GM23338 (cell line): ENCODE measurements at regions not wholly inside any gene's neighbourhood (a gene's known extent, or its start where the extent isn't known, plus 50 kb on each side); places are given as distances from the start of the nearest gene placed in this dataset.

Experiments
- CREB1 ChIP-seq: fragments of 250-450 bp; sonication (Bioruptor Pico); IDR thresholded peaks from 2 replicates; pipeline ENCODE4 v1.5.0; 2020; ENCODE audit warnings: low read depth, mild to moderate bottlenecking, moderate library complexity
- EZH2 ChIP-seq: fragments of 200-600 bp; sonication (generic); IDR thresholded peaks from one replicate; pipeline ENCODE4 v1.8.0; 2017; ENCODE audit warnings: antibody characterized with exemption, mild to moderate bottlenecking, low read depth; ENCODE audit not compliant: unreplicated experiment
- EZH2phosphoT487 ChIP-seq: fragments of 200-600 bp; sonication (generic); IDR thresholded peaks from one replicate; pipeline ENCODE4 v1.8.1; 2018; ENCODE audit warnings: antibody characterized with exemption; ENCODE audit not compliant: unreplicated experiment
- JUNB ChIP-seq: IDR thresholded peaks from one replicate; pipeline ENCODE4 v1.6.1; 2016; ENCODE audit warnings: antibody characterized with exemption; ENCODE audit not compliant: unreplicated experiment
- NANOG ChIP-seq: IDR thresholded peaks from 2 replicates; pipeline ENCODE4 v1.6.1; 2016; ENCODE audit warnings: antibody characterized with exemption, borderline replicate concordance
- POLR2AphosphoS5 ChIP-seq: IDR thresholded peaks from 2 replicates; pipeline ENCODE4 v1.6.1; 2016; ENCODE audit warnings: antibody characterized with exemption, low read depth
- STAT1 ChIP-seq: IDR thresholded peaks from one replicate; pipeline ENCODE4 v1.6.1; 2016; ENCODE audit warnings: antibody characterized with exemption; ENCODE audit not compliant: unreplicated experiment
- TF ChIP-seq, protein P1 (sequence below), 2 experiments: fragments of 200-600 bp in 1 of 2; sonication (generic) in 1 of 2; conservative IDR thresholded peaks; 2 replicates each; pipeline versions ENCODE4 v1.5.1 to v1.6.1; 2016 to 2017; ENCODE audit warnings: antibody characterized with exemption in 2 of 2, low read depth in 2 of 2, mild to moderate bottlenecking in 2 of 2, moderate library complexity in 1 of 2
- TF ChIP-seq, protein P2 (sequence below): fragments of 250-450 bp; sonication (Bioruptor Pico); IDR thresholded peaks from 2 replicates; pipeline ENCODE4 v1.5.0; 2020; ENCODE audit warnings: mild to moderate bottlenecking, moderate library complexity
- TF ChIP-seq, protein P3 (sequence below): IDR thresholded peaks from one replicate; pipeline ENCODE4 v1.6.1; 2018; ENCODE audit warnings: antibody characterized with exemption; ENCODE audit not compliant: unreplicated experiment
- TF ChIP-seq, protein P4 (sequence below): IDR thresholded peaks from 2 replicates; pipeline ENCODE4 v1.6.1; 2016; ENCODE audit warnings: antibody characterized with exemption

DNA sequence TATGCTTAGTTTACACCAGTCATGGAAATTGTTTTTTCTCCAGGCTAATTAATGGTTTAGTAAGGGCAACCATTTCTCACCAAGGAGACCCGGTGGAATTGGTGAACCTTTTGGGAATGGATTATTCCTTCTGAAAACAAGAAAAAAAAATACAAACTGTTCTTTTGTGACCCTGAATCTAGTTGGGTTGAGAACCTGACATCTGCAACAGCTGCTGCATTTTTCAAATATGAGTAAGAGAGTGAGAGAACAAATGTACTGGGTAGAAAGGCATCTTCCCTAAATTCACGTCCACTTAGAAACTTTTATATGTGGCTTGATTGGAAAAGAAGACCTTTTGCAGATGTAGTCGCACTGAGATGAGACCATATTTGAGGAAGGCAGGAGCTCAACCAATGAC is 553.4 kb upstream of the EPHA7 start:
- TF ChIP-seq POLR2AphosphoS5 = no peak
- TF ChIP-seq, protein P1, sequence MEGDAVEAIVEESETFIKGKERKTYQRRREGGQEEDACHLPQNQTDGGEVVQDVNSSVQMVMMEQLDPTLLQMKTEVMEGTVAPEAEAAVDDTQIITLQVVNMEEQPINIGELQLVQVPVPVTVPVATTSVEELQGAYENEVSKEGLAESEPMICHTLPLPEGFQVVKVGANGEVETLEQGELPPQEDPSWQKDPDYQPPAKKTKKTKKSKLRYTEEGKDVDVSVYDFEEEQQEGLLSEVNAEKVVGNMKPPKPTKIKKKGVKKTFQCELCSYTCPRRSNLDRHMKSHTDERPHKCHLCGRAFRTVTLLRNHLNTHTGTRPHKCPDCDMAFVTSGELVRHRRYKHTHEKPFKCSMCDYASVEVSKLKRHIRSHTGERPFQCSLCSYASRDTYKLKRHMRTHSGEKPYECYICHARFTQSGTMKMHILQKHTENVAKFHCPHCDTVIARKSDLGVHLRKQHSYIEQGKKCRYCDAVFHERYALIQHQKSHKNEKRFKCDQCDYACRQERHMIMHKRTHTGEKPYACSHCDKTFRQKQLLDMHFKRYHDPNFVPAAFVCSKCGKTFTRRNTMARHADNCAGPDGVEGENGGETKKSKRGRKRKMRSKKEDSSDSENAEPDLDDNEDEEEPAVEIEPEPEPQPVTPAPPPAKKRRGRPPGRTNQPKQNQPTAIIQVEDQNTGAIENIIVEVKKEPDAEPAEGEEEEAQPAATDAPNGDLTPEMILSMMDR (conservative IDR thresholded peaks at IDR 0.05; ENCODE audit: low read depth in 2 of 2) = no peak
- no peak for TF ChIP-seq EZH2
- no peak for TF ChIP-seq JUNB
- TF ChIP-seq, protein P2, sequence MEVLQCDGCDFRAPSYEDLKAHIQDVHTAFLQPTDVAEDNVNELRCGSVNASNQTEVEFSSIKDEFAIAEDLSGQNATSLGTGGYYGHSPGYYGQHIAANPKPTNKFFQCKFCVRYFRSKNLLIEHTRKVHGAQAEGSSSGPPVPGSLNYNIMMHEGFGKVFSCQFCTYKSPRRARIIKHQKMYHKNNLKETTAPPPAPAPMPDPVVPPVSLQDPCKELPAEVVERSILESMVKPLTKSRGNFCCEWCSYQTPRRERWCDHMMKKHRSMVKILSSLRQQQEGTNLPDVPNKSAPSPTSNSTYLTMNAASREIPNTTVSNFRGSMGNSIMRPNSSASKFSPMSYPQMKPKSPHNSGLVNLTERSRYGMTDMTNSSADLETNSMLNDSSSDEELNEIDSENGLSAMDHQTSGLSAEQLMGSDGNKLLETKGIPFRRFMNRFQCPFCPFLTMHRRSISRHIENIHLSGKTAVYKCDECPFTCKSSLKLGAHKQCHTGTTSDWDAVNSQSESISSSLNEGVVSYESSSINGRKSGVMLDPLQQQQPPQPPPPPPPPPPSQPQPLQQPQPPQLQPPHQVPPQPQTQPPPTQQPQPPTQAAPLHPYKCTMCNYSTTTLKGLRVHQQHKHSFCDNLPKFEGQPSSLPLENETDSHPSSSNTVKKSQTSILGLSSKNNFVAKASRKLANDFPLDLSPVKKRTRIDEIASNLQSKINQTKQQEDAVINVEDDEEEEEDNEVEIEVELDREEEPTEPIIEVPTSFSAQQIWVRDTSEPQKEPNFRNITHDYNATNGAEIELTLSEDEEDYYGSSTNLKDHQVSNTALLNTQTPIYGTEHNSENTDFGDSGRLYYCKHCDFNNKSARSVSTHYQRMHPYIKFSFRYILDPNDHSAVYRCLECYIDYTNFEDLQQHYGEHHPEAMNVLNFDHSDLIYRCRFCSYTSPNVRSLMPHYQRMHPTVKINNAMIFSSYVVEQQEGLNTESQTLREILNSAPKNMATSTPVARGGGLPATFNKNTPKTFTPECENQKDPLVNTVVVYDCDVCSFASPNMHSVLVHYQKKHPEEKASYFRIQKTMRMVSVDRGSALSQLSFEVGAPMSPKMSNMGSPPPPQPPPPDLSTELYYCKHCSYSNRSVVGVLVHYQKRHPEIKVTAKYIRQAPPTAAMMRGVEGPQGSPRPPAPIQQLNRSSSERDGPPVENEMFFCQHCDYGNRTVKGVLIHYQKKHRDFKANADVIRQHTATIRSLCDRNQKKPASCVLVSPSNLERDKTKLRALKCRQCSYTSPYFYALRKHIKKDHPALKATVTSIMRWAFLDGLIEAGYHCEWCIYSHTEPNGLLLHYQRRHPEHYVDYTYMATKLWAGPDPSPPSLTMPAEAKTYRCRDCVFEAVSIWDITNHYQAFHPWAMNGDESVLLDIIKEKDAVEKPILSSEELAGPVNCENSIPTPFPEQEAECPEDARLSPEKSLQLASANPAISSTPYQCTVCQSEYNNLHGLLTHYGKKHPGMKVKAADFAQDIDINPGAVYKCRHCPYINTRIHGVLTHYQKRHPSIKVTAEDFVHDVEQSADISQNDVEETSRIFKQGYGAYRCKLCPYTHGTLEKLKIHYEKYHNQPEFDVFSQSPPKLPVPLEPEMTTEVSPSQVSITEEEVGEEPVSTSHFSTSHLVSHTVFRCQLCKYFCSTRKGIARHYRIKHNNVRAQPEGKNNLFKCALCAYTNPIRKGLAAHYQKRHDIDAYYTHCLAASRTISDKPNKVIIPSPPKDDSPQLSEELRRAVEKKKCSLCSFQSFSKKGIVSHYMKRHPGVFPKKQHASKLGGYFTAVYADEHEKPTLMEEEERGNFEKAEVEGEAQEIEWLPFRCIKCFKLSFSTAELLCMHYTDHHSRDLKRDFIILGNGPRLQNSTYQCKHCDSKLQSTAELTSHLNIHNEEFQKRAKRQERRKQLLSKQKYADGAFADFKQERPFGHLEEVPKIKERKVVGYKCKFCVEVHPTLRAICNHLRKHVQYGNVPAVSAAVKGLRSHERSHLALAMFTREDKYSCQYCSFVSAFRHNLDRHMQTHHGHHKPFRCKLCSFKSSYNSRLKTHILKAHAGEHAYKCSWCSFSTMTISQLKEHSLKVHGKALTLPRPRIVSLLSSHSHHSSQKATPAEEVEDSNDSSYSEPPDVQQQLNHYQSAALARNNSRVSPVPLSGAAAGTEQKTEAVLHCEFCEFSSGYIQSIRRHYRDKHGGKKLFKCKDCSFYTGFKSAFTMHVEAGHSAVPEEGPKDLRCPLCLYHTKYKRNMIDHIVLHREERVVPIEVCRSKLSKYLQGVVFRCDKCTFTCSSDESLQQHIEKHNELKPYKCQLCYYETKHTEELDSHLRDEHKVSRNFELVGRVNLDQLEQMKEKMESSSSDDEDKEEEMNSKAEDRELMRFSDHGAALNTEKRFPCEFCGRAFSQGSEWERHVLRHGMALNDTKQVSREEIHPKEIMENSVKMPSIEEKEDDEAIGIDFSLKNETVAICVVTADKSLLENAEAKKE (CRISPR knock-in tag) = no peak
- TF ChIP-seq, protein P3, sequence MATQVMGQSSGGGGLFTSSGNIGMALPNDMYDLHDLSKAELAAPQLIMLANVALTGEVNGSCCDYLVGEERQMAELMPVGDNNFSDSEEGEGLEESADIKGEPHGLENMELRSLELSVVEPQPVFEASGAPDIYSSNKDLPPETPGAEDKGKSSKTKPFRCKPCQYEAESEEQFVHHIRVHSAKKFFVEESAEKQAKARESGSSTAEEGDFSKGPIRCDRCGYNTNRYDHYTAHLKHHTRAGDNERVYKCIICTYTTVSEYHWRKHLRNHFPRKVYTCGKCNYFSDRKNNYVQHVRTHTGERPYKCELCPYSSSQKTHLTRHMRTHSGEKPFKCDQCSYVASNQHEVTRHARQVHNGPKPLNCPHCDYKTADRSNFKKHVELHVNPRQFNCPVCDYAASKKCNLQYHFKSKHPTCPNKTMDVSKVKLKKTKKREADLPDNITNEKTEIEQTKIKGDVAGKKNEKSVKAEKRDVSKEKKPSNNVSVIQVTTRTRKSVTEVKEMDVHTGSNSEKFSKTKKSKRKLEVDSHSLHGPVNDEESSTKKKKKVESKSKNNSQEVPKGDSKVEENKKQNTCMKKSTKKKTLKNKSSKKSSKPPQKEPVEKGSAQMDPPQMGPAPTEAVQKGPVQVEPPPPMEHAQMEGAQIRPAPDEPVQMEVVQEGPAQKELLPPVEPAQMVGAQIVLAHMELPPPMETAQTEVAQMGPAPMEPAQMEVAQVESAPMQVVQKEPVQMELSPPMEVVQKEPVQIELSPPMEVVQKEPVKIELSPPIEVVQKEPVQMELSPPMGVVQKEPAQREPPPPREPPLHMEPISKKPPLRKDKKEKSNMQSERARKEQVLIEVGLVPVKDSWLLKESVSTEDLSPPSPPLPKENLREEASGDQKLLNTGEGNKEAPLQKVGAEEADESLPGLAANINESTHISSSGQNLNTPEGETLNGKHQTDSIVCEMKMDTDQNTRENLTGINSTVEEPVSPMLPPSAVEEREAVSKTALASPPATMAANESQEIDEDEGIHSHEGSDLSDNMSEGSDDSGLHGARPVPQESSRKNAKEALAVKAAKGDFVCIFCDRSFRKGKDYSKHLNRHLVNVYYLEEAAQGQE = no peak
- no peak for TF ChIP-seq CREB1
- TF ChIP-seq EZH2phosphoT487 = no peak
- TF ChIP-seq, protein P4, sequence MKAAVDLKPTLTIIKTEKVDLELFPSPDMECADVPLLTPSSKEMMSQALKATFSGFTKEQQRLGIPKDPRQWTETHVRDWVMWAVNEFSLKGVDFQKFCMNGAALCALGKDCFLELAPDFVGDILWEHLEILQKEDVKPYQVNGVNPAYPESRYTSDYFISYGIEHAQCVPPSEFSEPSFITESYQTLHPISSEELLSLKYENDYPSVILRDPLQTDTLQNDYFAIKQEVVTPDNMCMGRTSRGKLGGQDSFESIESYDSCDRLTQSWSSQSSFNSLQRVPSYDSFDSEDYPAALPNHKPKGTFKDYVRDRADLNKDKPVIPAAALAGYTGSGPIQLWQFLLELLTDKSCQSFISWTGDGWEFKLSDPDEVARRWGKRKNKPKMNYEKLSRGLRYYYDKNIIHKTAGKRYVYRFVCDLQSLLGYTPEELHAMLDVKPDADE = no peak
- no peak for TF ChIP-seq STAT1
- TF ChIP-seq NANOG = no peak
